WTC11 (cell line): ENCODE measurements at regions not wholly inside any gene's neighbourhood (a gene's known extent, or its start where the extent isn't known, plus 50 kb on each side); places are given as distances from the start of the nearest gene placed in this dataset.

Source experiments
- ATAC-seq: fragments of 200-7000 bp; cut with Tn5 transposase; 2 replicates; pipeline ENCODE4 v1.10.0; 2021; ENCODE audit warnings: mild to moderate bottlenecking, moderate library complexity
- CTCF ChIA-PET: fragments of 300-600 bp; sonication (Branson Sonifier 250); formaldehyde crosslinking; loops from one replicate; lab custom pipeline; 2021; ENCODE audit warnings: antibody characterized with exemption; lab: Charles Lee
- POLR2A ChIA-PET: fragments of 350-600 bp; sonication (Branson Sonifier 250); formaldehyde crosslinking; loops from one replicate; lab custom pipeline; 2021; ENCODE audit warnings: antibody characterized with exemption; lab: Charles Lee
- DNase-seq: peaks from one replicate; pipeline ENCODE4 v3.0.0; 2021; ENCODE audit warnings: low spot score
- H3K27ac Mint-ChIP-seq: 2 replicates; pipeline ENCODE4 v1.8.0; 2021; ENCODE audit warnings: mixed read lengths
- H3K27me3 Mint-ChIP-seq: 2 replicates; pipeline ENCODE4 v1.8.0; 2021; ENCODE audit warnings: low read depth, mild to moderate bottlenecking, moderate library complexity, mixed read lengths
- H3K36me3 Mint-ChIP-seq: 2 replicates; pipeline ENCODE4 v1.8.0; 2021; ENCODE audit warnings: mixed read lengths
- H3K4me1 Mint-ChIP-seq: 2 replicates; pipeline ENCODE4 v1.8.0; 2022; ENCODE audit warnings: mixed read lengths
- H3K4me3 Mint-ChIP-seq: 2 replicates; pipeline ENCODE4 v1.8.0; 2021; ENCODE audit warnings: mild to moderate bottlenecking, moderate library complexity, mixed read lengths
- H3K9me3 Mint-ChIP-seq: 2 replicates; pipeline ENCODE4 v1.8.0; 2021; ENCODE audit warnings: mixed read lengths
- AR ChIP-seq: fragments of 250-450 bp; sonication (Bioruptor Pico); IDR thresholded peaks from 2 replicates; pipeline ENCODE4 v1.9.0; 2021; ENCODE audit warnings: mild to moderate bottlenecking
- ATF3 ChIP-seq: sonication (generic); formaldehyde crosslinking; conservative IDR thresholded peaks from 2 replicates; pipeline ENCODE4 v1.8.1; 2022; ENCODE audit warnings: mild to moderate bottlenecking, missing genetic modification reagents
- FOXK1 ChIP-seq: sonication (generic); formaldehyde crosslinking; IDR thresholded peaks from 2 replicates; pipeline ENCODE4 v1.8.0; 2022; ENCODE audit warnings: mild to moderate bottlenecking, moderate library complexity, missing genetic modification reagents
- FOXP1 ChIP-seq: sonication (generic); formaldehyde crosslinking; IDR thresholded peaks from 2 replicates; pipeline ENCODE4 v1.8.0; 2022; ENCODE audit warnings: missing genetic modification reagents, mild to moderate bottlenecking, moderate library complexity, borderline replicate concordance
- HMGXB4 ChIP-seq: sonication (generic); formaldehyde crosslinking; IDR thresholded peaks from 2 replicates; pipeline ENCODE4 v1.8.1; 2023; ENCODE audit warnings: mild to moderate bottlenecking, moderate library complexity, missing genetic modification reagents
- JUN ChIP-seq: sonication (generic); formaldehyde crosslinking; IDR thresholded peaks from 2 replicates; pipeline ENCODE4 v1.8.0; 2023; ENCODE audit warnings: mild to moderate bottlenecking, missing genetic modification reagents
- MLX ChIP-seq: sonication (generic); formaldehyde crosslinking; IDR thresholded peaks from 2 replicates; pipeline ENCODE4 v1.8.1; 2023; ENCODE audit warnings: mild to moderate bottlenecking, missing genetic modification reagents, moderate library complexity
- ZBTB43 ChIP-seq: sonication (generic); formaldehyde crosslinking; IDR thresholded peaks from 2 replicates; pipeline ENCODE4 v1.8.1; 2023; ENCODE audit warnings: mild to moderate bottlenecking, missing genetic modification reagents
- ZNF121 ChIP-seq: sonication (generic); formaldehyde crosslinking; IDR thresholded peaks from 2 replicates; pipeline ENCODE4 v1.8.0; 2023; ENCODE audit warnings: missing genetic modification reagents
- TF ChIP-seq, protein P1 (sequence below): sonication (generic); formaldehyde crosslinking; IDR thresholded peaks from 2 replicates; pipeline ENCODE4 v1.8.1; 2022; ENCODE audit warnings: mild to moderate bottlenecking, missing genetic modification reagents, moderate library complexity, borderline replicate concordance
- TF ChIP-seq, protein P2 (sequence below): sonication (generic); formaldehyde crosslinking; IDR thresholded peaks from 2 replicates; pipeline ENCODE4 v1.8.1; 2023; ENCODE audit warnings: mild to moderate bottlenecking, missing genetic modification reagents, borderline replicate concordance

DNA sequence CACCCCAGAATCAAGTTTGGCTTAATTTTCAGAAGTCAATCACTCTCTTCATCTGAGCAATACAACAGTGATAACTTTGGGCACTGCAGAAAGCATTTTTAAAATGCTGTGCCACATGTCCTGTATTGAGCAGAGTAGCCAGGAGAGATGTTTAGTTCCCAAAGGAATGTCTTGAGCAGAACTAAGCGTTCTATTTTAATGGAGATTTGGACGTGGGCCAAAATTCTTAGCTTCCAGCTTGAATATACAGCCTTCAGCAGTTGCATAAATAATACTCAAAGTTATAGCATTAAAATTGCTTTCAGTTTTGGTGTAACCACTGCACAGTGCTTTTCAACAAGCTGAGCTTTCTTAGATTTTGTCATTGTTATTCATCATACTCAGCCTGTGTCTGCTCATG is 679.2 kb downstream of the NLGN4X start:
- ChIA-PET CTCF (no interaction called here), POLR2A (no interaction called here)
- no peaks in the 10 kb centered on the region; the same call in none of the 2 replicates for H3K27me3 Mint-ChIP-seq
- DNase-seq (no peak), ATAC-seq (no peak)
- H3K4me3 Mint-ChIP-seq = no peak overlapping the region
- TF ChIP-seq JUN (CRISPR knock-in tag) = no peak
- TF ChIP-seq, protein P1, sequence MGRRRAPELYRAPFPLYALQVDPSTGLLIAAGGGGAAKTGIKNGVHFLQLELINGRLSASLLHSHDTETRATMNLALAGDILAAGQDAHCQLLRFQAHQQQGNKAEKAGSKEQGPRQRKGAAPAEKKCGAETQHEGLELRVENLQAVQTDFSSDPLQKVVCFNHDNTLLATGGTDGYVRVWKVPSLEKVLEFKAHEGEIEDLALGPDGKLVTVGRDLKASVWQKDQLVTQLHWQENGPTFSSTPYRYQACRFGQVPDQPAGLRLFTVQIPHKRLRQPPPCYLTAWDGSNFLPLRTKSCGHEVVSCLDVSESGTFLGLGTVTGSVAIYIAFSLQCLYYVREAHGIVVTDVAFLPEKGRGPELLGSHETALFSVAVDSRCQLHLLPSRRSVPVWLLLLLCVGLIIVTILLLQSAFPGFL (CRISPR knock-in tag) = no peak
- no peak for TF ChIP-seq ATF3
- no peak for TF ChIP-seq FOXP1
- no peak for TF ChIP-seq ZBTB43 (CRISPR knock-in tag)
- TF ChIP-seq, protein P2, sequence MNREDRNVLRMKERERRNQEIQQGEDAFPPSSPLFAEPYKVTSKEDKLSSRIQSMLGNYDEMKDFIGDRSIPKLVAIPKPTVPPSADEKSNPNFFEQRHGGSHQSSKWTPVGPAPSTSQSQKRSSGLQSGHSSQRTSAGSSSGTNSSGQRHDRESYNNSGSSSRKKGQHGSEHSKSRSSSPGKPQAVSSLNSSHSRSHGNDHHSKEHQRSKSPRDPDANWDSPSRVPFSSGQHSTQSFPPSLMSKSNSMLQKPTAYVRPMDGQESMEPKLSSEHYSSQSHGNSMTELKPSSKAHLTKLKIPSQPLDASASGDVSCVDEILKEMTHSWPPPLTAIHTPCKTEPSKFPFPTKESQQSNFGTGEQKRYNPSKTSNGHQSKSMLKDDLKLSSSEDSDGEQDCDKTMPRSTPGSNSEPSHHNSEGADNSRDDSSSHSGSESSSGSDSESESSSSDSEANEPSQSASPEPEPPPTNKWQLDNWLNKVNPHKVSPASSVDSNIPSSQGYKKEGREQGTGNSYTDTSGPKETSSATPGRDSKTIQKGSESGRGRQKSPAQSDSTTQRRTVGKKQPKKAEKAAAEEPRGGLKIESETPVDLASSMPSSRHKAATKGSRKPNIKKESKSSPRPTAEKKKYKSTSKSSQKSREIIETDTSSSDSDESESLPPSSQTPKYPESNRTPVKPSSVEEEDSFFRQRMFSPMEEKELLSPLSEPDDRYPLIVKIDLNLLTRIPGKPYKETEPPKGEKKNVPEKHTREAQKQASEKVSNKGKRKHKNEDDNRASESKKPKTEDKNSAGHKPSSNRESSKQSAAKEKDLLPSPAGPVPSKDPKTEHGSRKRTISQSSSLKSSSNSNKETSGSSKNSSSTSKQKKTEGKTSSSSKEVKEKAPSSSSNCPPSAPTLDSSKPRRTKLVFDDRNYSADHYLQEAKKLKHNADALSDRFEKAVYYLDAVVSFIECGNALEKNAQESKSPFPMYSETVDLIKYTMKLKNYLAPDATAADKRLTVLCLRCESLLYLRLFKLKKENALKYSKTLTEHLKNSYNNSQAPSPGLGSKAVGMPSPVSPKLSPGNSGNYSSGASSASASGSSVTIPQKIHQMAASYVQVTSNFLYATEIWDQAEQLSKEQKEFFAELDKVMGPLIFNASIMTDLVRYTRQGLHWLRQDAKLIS (CRISPR knock-in tag) = no peak
- no peak for TF ChIP-seq AR
- no peak for TF ChIP-seq MLX (CRISPR knock-in tag)
- TF ChIP-seq ZNF121 (CRISPR knock-in tag) = no peak
- TF ChIP-seq HMGXB4 = no peak
- H3K36me3 Mint-ChIP-seq = no peaks in the 10 kb centered on the region
- no peak overlapping the region for H3K27ac Mint-ChIP-seq
- peaks cover 15% of the 10 kb centered on the region for H3K9me3 Mint-ChIP-seq
- no peaks in the 10 kb centered on the region for H3K4me1 Mint-ChIP-seq

- no peaks in the 10 kb centered on the region; the same call in 1 of the 2 replicates for H3K36me3 Mint-ChIP-seq
- H3K4me3 Mint-ChIP-seq = no peak overlapping the region
- ChIA-PET CTCF (no interaction called here), POLR2A (no interaction called here)
- H3K27me3 Mint-ChIP-seq = no peaks in the 10 kb centered on the region
- DNase-seq = no peak
- ATAC-seq = no peak
- no peak overlapping the region for H3K27ac Mint-ChIP-seq
- TF ChIP-seq FOXK1 (CRISPR knock-in tag) = no peak
- peaks cover 8% of the 10 kb centered on the region; the same call in 1 of the 2 replicates for H3K9me3 Mint-ChIP-seq
- peaks cover 5% of the 10 kb centered on the region for H3K4me1 Mint-ChIP-seq
These were observed 691.6 kb downstream of the NLGN4X start for GRCh38 chrX:5537098-5537497.
